ENCODE measurements at regions not wholly inside any gene's neighbourhood (a gene's known extent, or its start where the extent isn't known, plus 50 kb on each side); places are given as distances from the start of the nearest gene placed in this dataset.
"Not testable (repeated sequence)": the region's sequence is repeated elsewhere in the genome, so short reads cannot be mapped to it uniquely, and the experiment has no call there.

DNA sequence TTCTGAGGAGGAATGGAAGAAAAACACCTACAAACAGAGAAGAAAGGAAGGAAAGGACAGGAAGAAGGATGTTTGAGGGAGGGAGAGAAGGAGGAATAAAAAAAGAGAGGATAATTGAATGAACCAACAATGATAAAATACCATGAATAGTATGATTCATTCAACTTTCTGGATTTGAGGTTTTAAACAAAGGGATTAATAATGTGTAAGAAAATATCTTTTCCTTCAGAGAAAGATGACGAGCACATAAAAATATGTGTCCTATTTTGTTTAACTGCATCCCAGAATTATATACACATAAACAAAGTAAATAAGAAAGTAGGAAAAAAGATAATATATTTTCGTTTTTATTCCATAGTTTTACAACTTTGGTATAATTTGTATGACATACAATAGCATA is 1380.4 kb downstream of the STIM2 start:
- Mint-ChIP-seq H3K27ac (no peak overlapping the region), H3K9me3 (no peaks in the 10 kb centered on the region), H3K4me3 (no peak overlapping the region), H3K27me3 (no peaks in the 10 kb centered on the region), H3K36me3 (no peaks in the 10 kb centered on the region), H3K4me1 (no peaks in the 10 kb centered on the region)

DNA sequence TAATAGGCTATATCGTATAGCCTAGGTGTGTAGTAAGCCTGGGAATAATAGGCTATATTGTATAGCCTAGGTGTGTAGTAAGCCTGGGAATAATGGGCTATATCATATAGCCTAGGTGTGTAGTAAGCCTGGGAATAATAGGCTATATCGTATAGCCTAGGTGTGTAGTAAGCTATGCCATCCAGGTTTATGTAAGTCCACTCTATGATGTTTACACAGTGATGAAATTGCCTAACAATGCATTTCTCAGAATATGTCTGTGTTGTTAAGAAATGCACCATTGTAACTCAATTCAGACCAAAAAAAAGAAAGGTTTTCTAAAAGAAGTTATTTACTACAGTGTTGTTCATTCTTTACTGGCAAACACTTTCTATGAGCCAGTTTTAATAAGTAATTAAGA is 1387.2 kb downstream of the STIM2 start:
- no peaks in the 10 kb centered on the region for H3K4me1 Mint-ChIP-seq
- no peaks in the 10 kb centered on the region for H3K27me3 Mint-ChIP-seq
- H3K36me3 Mint-ChIP-seq, result no peaks in the 10 kb centered on the region
- no peaks in the 10 kb centered on the region for H3K9me3 Mint-ChIP-seq
- no peak overlapping the region for H3K27ac Mint-ChIP-seq
- no peak overlapping the region for H3K4me3 Mint-ChIP-seq

DNA sequence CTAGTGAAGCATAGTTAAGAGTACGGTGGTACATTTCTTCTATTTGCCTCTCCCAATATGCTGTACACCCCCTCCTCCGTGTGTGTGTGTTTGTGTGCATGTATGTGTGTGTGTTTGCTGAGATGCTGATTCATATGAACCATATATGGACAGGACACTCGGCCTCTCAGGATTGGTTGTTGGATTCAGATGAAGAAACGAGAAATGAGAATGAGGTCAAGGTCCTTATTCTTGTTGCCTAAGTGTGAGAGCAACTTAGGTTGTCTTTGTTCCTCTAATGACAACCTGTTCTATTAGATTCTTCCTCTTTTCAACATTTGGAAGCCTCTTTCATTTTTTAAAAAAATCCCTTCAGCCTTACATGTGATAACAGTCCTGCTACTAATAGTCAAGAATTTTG is 1387.6 kb downstream of the STIM2 start:
- no peaks in the 10 kb centered on the region for H3K36me3 Mint-ChIP-seq
- no peak overlapping the region for H3K4me3 Mint-ChIP-seq

DNA sequence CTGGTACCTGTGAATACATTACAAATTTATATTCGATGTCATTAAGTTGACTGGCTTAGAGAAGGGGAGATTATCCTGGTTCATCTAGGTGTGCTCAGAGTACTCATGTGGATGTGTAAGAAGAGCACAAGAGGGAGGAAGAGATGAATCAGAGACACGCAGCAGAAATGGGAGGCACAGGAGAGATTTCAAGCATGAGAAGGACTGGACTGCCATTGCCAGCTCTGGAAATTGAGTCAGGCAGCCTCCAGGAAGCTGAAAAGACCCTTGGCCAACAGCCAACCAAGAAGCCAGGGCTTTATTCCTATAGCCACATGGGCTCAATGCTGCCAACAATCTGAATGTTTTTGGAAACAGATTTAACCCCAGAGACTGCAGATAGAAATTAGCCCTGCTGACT is 1390.0 kb downstream of the STIM2 start:
- H3K9me3 Mint-ChIP-seq, result peaks cover 8% of the 10 kb centered on the region
- H3K27me3 Mint-ChIP-seq, result no peaks in the 10 kb centered on the region
- H3K4me3 Mint-ChIP-seq, result no peak overlapping the region
- H3K27ac Mint-ChIP-seq, result no peak overlapping the region
- no peaks in the 10 kb centered on the region for H3K4me1 Mint-ChIP-seq
- no peaks in the 10 kb centered on the region for H3K36me3 Mint-ChIP-seq

More for the DNA sequence above, 1387.6 kb downstream of the STIM2 start:
- Mint-ChIP-seq H3K27ac (no peak overlapping the region), H3K4me1 (no peaks in the 10 kb centered on the region), H3K27me3 (no peaks in the 10 kb centered on the region), H3K9me3 (no peaks in the 10 kb centered on the region)

DNA sequence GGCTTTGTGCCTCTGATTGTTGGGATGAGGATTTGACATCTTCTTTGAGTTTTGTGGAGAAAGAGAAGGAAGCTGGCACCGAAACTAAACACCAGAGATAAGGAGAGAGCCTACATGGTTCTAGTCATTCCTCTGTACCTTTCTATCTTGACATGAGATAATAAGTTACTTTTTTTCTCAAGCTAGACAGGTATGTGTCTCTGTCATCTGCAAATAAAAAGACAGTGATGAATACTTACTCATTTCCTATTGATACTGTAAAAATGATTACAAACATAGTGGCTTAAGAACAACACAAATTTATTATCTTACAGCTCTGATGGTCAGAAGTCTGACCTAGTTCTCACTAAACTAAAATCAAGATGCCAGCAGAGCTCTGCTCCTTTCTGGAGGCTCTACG is 1391.2 kb downstream of the STIM2 start:
- no peak overlapping the region for H3K27ac Mint-ChIP-seq
- H3K4me1 Mint-ChIP-seq, result no peaks in the 10 kb centered on the region
- H3K36me3 Mint-ChIP-seq, result no peaks in the 10 kb centered on the region
- H3K9me3 Mint-ChIP-seq, result peaks cover 8% of the 10 kb centered on the region
- H3K4me3 Mint-ChIP-seq, result no peak overlapping the region
- no peaks in the 10 kb centered on the region for H3K27me3 Mint-ChIP-seq

DNA sequence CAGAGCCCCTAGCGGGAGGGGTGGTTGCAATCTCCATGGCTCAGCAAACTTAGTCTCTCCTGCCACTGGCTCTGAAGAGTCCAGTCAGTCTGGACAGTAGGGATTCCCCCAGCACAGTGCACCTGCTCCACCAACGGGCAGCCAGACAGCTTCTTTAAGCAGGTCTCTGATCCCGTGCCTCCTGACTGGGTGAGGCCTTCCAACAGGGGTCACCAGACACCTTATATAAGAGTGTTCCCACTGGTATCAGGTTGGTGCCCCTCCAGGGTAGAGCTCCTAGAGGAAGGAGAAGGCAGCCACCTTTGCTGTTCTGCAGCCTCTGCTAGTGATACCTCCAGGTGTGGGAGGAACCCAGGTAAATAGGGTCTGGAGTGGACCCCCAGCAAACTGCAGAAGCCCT is 1393.4 kb downstream of the STIM2 start:
- no peaks in the 10 kb centered on the region for H3K36me3 Mint-ChIP-seq
- H3K9me3 Mint-ChIP-seq, result peaks cover 8% of the 10 kb centered on the region
- no peaks in the 10 kb centered on the region for H3K4me1 Mint-ChIP-seq
- H3K27me3 Mint-ChIP-seq, result no peaks in the 10 kb centered on the region
- no peak overlapping the region for H3K4me3 Mint-ChIP-seq
- H3K27ac Mint-ChIP-seq, result no peak overlapping the region

DNA sequence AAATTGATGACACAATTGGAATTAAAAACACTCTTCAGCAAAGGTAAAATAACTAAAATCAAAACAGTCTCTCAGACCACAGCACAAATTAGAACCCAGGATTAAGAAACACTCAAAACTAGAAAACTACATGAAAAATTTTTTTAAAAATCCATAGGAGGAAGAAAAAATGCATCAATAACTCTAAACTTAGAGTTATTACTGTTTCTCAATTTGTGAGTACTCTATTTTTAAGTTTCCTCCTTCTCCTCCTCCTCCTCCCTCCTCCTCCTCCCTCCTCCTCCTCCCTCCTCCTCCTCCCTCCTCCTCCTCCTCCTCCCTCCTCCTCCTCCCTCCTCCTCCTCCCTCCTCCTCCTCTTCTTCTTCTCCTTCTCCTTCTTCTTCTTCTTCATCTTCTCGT is 1395.7 kb downstream of the STIM2 start:
- H3K27me3 Mint-ChIP-seq, result no peaks in the 10 kb centered on the region
- no peak overlapping the region for H3K27ac Mint-ChIP-seq
- no peaks in the 10 kb centered on the region for H3K36me3 Mint-ChIP-seq
- no peak overlapping the region for H3K4me3 Mint-ChIP-seq
- peaks cover 8% of the 10 kb centered on the region for H3K9me3 Mint-ChIP-seq
- no peaks in the 10 kb centered on the region for H3K4me1 Mint-ChIP-seq

DNA sequence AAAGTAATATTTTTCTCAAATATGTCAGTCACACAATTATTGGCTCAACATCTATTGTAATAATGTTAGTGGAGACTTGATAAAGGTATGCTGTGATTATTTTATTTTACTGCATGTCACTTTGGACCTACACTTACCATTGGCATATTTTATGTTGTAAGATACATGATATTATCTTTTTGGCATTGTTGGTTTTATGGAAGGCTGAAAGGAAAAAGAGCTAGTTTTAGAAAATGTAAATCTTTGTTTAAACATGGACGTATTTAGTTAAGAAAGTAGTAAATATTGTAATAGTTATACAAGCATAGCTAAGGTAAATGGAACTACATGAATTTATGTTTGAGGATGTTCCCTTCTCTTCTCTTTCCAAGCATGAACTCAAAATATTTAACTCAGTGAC is 1399.3 kb downstream of the STIM2 start:
- Mint-ChIP-seq H3K9me3 (peaks cover 10% of the 10 kb centered on the region), H3K27ac (no peak overlapping the region), H3K4me1 (no peaks in the 10 kb centered on the region), H3K27me3 (no peaks in the 10 kb centered on the region), H3K36me3 (no peaks in the 10 kb centered on the region), H3K4me3 (no peak overlapping the region)

DNA sequence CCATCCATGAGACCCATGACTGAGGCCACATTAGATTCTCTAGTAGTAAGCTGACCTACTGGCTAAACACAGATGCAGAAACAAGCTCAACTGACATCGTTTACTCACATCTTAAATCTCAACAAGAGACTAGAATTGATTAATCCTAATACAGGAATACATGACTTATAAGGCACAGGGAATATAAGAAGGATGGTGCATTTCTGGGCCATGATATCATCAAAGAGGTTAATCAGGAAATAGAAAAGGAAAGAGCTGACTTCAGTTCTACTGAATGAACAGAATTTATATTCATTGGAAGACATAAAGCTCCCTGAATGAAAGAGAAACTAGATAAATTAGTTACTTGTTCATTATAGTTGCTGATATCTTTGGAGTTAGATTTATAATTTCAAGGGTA is 1406.5 kb downstream of the STIM2 start:
- peaks cover 16% of the 10 kb centered on the region for H3K9me3 Mint-ChIP-seq
- no peaks in the 10 kb centered on the region for H3K36me3 Mint-ChIP-seq
- H3K27me3 Mint-ChIP-seq, result no peaks in the 10 kb centered on the region
- no peaks in the 10 kb centered on the region for H3K4me1 Mint-ChIP-seq
- no peak overlapping the region for H3K4me3 Mint-ChIP-seq
- no peak overlapping the region for H3K27ac Mint-ChIP-seq

DNA sequence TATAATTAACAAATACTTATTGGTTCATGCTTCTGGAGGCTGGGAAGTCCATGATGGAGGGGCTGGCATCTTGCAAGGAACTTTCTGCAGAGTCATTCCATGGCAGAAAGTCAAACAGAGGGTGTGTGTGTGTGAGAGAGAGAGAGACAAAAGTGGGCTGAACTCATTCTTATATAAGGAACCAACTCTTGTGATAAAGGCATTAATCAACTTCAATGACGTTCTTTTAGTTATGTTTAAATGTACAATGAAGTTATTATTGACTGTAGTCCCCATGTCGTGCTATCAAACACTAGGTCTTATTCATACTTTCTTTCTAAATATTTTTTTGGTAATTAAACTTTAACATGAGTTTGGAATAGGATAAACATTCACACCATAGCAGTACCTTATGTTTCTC is 1408.8 kb downstream of the STIM2 start:
- Mint-ChIP-seq H3K27me3 (no peaks in the 10 kb centered on the region), H3K4me1 (no peaks in the 10 kb centered on the region), H3K9me3 (peaks cover 12% of the 10 kb centered on the region), H3K4me3 (no peak overlapping the region), H3K36me3 (no peaks in the 10 kb centered on the region), H3K27ac (no peak overlapping the region)

DNA sequence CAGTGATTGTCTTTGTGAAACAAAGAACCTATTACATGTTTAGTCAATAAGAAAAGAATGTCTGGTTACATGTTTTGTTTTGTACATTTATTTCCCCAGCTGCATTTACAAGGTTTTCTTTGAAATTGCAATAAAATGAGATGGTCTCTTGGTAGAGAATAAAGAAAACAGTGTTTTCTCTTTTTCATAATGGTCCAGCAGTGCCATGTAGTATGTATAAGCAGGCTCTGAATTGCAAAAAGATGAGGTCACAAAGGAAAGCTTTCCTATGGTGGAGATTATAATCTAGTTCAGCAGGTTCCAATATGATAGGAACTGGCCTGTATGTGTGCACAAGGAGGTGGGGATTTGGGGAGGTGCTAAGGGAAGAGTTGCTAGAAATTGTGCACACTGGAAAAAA is 1417.3 kb downstream of the STIM2 start:
- Mint-ChIP-seq H3K4me1 (no peaks in the 10 kb centered on the region), H3K36me3 (no peaks in the 10 kb centered on the region), H3K9me3 (peaks cover 8% of the 10 kb centered on the region), H3K4me3 (no peak overlapping the region), H3K27ac (no peak overlapping the region), H3K27me3 (no peaks in the 10 kb centered on the region)

DNA sequence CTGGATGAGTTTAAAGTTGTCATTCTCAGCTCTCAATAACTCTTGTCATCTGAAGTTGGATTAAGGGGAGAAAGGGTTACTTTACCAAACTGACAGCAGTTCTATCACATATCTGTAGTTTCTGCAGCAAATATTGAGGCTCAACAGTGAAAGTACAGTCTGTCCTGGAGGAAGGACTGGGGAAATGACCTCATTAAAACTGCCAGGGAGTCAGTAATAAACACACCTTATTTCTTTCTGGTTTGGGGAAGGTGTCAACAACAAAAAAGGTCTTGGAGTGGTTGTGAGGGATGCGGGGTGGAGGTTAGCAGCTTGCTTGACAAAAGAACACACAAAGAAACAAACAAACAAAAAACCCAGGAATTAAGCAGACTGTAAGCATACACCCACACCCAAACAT is 1418.0 kb downstream of the STIM2 start:
- no peak overlapping the region for H3K4me3 Mint-ChIP-seq
- peaks cover 13% of the 10 kb centered on the region for H3K9me3 Mint-ChIP-seq
- no peaks in the 10 kb centered on the region for H3K4me1 Mint-ChIP-seq
- no peaks in the 10 kb centered on the region for H3K27me3 Mint-ChIP-seq
- no peaks in the 10 kb centered on the region for H3K36me3 Mint-ChIP-seq
- no peak overlapping the region for H3K27ac Mint-ChIP-seq

DNA sequence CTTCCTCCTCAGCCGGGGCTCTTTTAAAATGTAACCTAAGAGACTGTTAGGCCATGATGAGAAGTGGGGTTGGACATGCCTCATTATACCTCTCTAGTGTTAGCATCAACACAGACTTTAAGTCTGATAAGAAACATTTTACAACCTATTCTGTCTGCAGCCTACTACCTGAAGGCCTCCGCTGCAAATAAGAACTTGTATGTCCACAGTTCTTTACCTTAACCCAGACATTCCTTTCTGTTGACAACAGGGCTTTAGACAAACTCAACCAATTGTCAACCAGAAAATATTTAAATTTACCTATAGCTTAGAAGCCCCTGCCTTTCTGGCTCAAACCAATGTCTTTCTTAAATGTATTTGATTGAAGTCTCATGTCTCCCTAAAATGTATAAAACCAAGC is 1418.6 kb downstream of the STIM2 start:
- H3K27ac Mint-ChIP-seq, result no peak overlapping the region

DNA sequence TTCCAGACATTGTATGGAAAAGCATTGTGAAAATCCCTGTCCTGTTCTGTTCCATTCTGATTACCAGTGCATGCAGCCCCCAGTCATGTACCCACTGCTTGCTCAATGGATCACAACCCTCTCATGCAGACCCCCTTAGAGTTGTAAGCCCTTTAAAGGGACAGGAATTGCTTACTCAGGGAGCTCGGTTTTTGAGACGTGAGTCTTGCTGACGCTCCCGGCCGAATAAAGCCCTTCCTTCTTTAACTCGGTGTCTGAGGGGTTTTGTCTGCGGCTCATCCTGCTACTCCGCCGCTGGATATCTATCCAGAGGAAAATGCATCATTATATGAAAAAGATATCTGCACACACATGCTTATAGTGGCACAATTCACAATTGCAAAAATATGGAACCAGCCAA is 1425.6 kb downstream of the STIM2 start:
- H3K27me3 Mint-ChIP-seq, H3K27ac Mint-ChIP-seq, H3K4me1 Mint-ChIP-seq, H3K36me3 Mint-ChIP-seq, H3K4me3 Mint-ChIP-seq: not testable (repeated sequence)
- peaks cover 24% of the 10 kb centered on the region for H3K9me3 Mint-ChIP-seq

More for the DNA sequence above, 1418.6 kb downstream of the STIM2 start:
- Mint-ChIP-seq H3K36me3 (no peaks in the 10 kb centered on the region), H3K9me3 (peaks cover 13% of the 10 kb centered on the region), H3K27me3 (no peaks in the 10 kb centered on the region), H3K4me3 (no peak overlapping the region), H3K4me1 (no peaks in the 10 kb centered on the region)

DNA sequence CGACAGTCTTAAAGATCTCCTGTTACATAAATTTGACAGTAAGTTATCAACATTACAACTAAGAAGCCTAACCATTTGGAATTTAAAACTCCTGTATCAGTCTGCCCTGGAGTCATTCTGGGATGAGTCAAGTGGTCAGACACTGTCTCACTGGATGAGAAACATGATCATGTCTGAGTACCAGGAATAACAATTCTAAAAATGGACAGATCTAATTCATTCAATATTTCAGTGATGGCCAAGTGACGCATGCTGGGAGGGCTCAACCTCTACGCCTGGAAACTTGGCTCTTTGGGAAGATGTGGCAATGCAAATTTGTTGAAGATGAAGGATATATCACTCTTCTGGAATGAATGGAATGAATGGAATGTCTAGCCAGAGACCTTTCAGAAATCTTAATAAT is 1427.2 kb downstream of the STIM2 start:
- H3K36me3 Mint-ChIP-seq, result no peaks in the 10 kb centered on the region
- H3K4me3 Mint-ChIP-seq, result no peak overlapping the region
- H3K27me3 Mint-ChIP-seq, result no peaks in the 10 kb centered on the region
- H3K27ac Mint-ChIP-seq, result no peak overlapping the region
- H3K9me3 Mint-ChIP-seq, result peaks cover 24% of the 10 kb centered on the region
- H3K4me1 Mint-ChIP-seq, result no peaks in the 10 kb centered on the region

DNA sequence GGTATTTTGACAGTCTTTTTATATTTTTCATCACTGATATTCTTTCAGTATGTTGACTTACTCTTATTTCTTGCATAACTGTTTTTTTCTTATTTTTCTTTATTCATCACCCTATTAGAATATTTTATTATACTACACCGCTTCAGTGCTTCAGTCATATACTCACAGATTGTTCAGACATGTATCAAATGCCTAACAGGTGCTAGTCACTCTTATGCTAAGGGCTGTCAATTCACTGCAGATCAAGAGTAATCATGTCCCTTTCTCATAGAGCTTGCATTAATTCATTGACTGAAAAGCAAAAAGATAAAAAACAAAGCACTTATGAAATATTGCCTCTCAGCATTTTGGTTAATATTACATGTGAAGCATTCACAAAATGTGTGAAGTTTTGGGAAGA is 1435.6 kb downstream of the STIM2 start:
- no peak overlapping the region for H3K4me3 Mint-ChIP-seq
- H3K27ac Mint-ChIP-seq, result no peak overlapping the region
- no peaks in the 10 kb centered on the region for H3K27me3 Mint-ChIP-seq
- H3K9me3 Mint-ChIP-seq, result peaks cover 23% of the 10 kb centered on the region
- no peaks in the 10 kb centered on the region for H3K4me1 Mint-ChIP-seq
- no peaks in the 10 kb centered on the region for H3K36me3 Mint-ChIP-seq

DNA sequence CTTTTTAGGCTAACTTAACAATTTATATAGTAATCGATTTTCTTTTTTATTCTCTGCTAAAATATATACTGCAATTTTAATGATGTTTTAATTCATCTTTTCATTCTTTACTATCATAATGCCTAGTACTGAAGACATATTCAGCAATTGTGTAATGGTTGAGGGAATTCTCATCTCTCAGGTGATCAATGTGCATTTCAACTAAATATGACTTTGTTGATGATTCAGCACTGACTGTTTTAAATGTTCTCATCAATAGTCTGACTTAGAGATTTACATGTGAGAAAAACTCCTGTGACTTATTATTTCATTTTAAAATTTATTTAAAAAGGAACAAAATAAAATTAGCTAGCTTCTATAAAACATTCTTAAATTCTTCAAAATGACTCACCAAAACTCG is 1450.3 kb downstream of the STIM2 start:
- Mint-ChIP-seq H3K4me1 (no peaks in the 10 kb centered on the region), H3K27me3 (no peaks in the 10 kb centered on the region), H3K4me3 (no peak overlapping the region), H3K27ac (no peak overlapping the region), H3K9me3 (no peaks in the 10 kb centered on the region), H3K36me3 (no peaks in the 10 kb centered on the region)

DNA sequence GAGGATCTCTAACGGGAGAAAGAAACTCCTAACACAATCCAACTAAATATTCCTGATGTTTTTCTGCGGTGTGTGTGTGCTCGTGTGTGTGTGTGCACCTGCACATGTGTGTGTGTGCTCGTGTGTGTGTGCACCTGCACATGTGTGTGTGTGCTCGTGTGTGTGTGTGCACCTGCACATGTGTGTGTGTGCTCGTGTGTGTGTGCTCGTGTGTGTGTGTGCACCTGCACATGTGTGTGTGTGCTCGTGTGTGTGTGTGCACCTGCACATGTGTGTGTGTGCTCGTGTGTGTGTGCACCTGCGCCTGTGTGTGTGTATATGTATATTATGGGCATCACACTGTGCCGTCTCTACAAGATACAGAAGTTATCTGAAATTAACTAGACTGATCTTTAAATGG is 1451.9 kb downstream of the STIM2 start:
- H3K4me1 Mint-ChIP-seq, H3K36me3 Mint-ChIP-seq, H3K4me3 Mint-ChIP-seq, H3K27me3 Mint-ChIP-seq, H3K9me3 Mint-ChIP-seq, H3K27ac Mint-ChIP-seq: not testable (repeated sequence)

Measured in activated naive CD4-positive, alpha-beta T cell treated with anti-CD3 and anti-CD28 coated beads, Interleukin-2, amount 50 U/mL, for 24 hours (primary cell).